Endothelial cell of umbilical vein (primary cell): ENCODE measurements at regions not wholly inside any gene's neighbourhood (a gene's known extent, or its start where the extent isn't known, plus 50 kb on each side); places are given as distances from the start of the nearest gene placed in this dataset.

ENCODE experiments used
- EZH2 ChIP-seq: IDR thresholded peaks from 2 replicates; pipeline ENCODE4 v1.6.1; 2012; ENCODE audit warnings: borderline replicate concordance, low read depth, mild to moderate bottlenecking, moderate library complexity, low read length, inconsistent platforms; ENCODE audit not compliant: severe bottlenecking
- GATA2 ChIP-seq: IDR thresholded peaks from 2 replicates; pipeline ENCODE4 v1.7.0; 2011; ENCODE audit warnings: low read depth, mild to moderate bottlenecking, moderate library complexity, mixed read lengths, low read length; ENCODE audit not compliant: insufficient read length, insufficient read depth
- MYC ChIP-seq: IDR thresholded peaks from one replicate; pipeline ENCODE4 v1.6.1; 2011; ENCODE audit warnings: mild to moderate bottlenecking, low read depth, low read length
- POLR2A ChIP-seq: IDR thresholded peaks from 2 replicates; pipeline ENCODE4 v1.6.1; 2012; ENCODE audit warnings: low read depth, mild to moderate bottlenecking, control low read depth, low read length
- POLR2AphosphoS5 ChIP-seq: IDR thresholded peaks from 2 replicates; pipeline ENCODE4 v1.6.1; 2012; ENCODE audit warnings: low read depth, mild to moderate bottlenecking, control low read depth, low read length, moderate library complexity; ENCODE audit not compliant: insufficient read depth
- TF ChIP-seq, protein P1 (sequence below), 2 donors: IDR thresholded peaks; 1 replicate in 1 of 2; 2 replicates in 1 of 2; pipeline ENCODE4 v1.5.1; 2011; ENCODE audit warnings: low read length in 2 of 2, mild to moderate bottlenecking in 2 of 2, moderate library complexity in 2 of 2, control low read depth in 1 of 2, inconsistent platforms in 1 of 2, low read depth in 1 of 2; ENCODE audit not compliant: insufficient read depth in 1 of 2; ENCODE audit errors: extremely low read depth in 1 of 2

DNA sequence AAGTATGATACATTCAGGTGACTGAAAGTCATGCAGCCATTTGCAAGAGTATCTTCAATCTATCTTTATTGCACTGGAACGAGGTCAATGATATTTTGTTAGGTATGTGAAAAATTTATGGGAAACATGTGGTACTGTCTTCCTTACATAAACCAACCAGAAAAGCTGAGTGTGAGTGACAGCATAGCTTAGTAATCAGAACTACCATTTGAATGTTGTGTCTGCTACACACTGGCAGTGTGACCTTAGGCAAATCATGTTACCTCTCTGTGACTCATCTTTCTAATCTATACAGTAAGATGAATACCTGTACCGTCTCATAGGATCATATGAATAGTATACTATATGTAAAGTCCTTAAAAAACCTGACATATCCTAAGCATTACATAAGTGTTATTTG, 337.9 kb upstream of the IL12A start:
- TF ChIP-seq POLR2A (no peak), EZH2 (no peak), POLR2AphosphoS5 (no peak), MYC (no peak), GATA2 (no peak)
- TF ChIP-seq, protein P1, sequence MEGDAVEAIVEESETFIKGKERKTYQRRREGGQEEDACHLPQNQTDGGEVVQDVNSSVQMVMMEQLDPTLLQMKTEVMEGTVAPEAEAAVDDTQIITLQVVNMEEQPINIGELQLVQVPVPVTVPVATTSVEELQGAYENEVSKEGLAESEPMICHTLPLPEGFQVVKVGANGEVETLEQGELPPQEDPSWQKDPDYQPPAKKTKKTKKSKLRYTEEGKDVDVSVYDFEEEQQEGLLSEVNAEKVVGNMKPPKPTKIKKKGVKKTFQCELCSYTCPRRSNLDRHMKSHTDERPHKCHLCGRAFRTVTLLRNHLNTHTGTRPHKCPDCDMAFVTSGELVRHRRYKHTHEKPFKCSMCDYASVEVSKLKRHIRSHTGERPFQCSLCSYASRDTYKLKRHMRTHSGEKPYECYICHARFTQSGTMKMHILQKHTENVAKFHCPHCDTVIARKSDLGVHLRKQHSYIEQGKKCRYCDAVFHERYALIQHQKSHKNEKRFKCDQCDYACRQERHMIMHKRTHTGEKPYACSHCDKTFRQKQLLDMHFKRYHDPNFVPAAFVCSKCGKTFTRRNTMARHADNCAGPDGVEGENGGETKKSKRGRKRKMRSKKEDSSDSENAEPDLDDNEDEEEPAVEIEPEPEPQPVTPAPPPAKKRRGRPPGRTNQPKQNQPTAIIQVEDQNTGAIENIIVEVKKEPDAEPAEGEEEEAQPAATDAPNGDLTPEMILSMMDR (IDR thresholded peaks at IDR 0.05; ENCODE audit: extremely low read depth in 1 of 2, insufficient read depth in 1 of 2, low read depth in 1 of 2, low read length in 2 of 2), result no peak
